ENCODE measurements at regions not wholly inside any gene's neighbourhood (a gene's known extent, or its start where the extent isn't known, plus 50 kb on each side); places are given as distances from the start of the nearest gene placed in this dataset.

- Histone ChIP-seq H3K9me3 (ENCODE audit: control insufficient read depth, insufficient read depth, low read length) (peaks cover 3% of the 10 kb centered on the region; the same call in 1 of the 2 replicates), H3K27ac (ENCODE audit: low read depth, low read length) (no peak overlapping the region), H3K27me3 (ENCODE audit: control insufficient read depth, insufficient read depth, low read length) (no peaks in the 10 kb centered on the region), H3K4me3 (ENCODE audit: low read depth, low read length) (no peak overlapping the region)
- TF ChIP-seq, protein P1, sequence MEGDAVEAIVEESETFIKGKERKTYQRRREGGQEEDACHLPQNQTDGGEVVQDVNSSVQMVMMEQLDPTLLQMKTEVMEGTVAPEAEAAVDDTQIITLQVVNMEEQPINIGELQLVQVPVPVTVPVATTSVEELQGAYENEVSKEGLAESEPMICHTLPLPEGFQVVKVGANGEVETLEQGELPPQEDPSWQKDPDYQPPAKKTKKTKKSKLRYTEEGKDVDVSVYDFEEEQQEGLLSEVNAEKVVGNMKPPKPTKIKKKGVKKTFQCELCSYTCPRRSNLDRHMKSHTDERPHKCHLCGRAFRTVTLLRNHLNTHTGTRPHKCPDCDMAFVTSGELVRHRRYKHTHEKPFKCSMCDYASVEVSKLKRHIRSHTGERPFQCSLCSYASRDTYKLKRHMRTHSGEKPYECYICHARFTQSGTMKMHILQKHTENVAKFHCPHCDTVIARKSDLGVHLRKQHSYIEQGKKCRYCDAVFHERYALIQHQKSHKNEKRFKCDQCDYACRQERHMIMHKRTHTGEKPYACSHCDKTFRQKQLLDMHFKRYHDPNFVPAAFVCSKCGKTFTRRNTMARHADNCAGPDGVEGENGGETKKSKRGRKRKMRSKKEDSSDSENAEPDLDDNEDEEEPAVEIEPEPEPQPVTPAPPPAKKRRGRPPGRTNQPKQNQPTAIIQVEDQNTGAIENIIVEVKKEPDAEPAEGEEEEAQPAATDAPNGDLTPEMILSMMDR (IDR thresholded peaks at IDR 0.05; ENCODE audit: low read depth, low read length): no peak
- DNase-seq (ENCODE audit: low read depth, low spot score): no peak
- ChIA-PET POLR2A (no interaction called here), CTCF (no interaction called here)
Observed at GRCh38 chr3:18806633-18807032, 341.7 kb upstream of the KCNH8 start.

- TF ChIP-seq, protein P1 (IDR thresholded peaks at IDR 0.05; ENCODE audit: low read depth, low read length): no peak
- Histone ChIP-seq H3K27me3 (ENCODE audit: control insufficient read depth, insufficient read depth, low read length) (no peaks in the 10 kb centered on the region), H3K9me3 (ENCODE audit: control insufficient read depth, insufficient read depth, low read length) (peaks cover 17% of the 10 kb centered on the region), H3K27ac (ENCODE audit: low read depth, low read length) (no peak overlapping the region), H3K4me3 (ENCODE audit: low read depth, low read length) (no peak overlapping the region)
- POLR2A ChIA-PET: no interaction called here
- DNase-seq (ENCODE audit: low read depth, low spot score): no peak
- CTCF ChIA-PET: no interaction called here
Observed at GRCh38 chr3:18797378-18797777, 350.9 kb upstream of the KCNH8 start.

DNA sequence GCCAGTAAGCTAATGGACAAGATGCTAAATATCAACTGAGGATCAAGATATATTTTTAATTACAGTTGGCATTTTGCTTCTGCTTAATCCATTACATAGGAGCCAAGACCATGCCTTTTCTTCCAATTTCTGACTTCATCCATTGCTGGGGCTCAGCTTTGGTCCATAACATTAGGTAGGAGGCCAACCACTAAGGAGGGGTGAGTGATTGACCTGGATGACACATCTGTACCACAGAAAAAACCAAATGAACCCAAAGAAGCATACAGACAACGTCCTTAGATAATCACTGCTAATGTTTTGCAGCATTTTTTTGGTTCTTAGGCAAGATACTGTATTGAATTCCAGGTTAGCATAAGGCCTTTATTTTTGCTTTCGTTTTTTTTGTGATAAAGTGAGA lies 353.2 kb upstream of the KCNH8 start:
- Histone ChIP-seq H3K27me3 (ENCODE audit: control insufficient read depth, insufficient read depth, low read length) (no peaks in the 10 kb centered on the region), H3K4me3 (ENCODE audit: low read depth, low read length) (no peak overlapping the region), H3K27ac (ENCODE audit: low read depth, low read length) (no peak overlapping the region), H3K9me3 (ENCODE audit: control insufficient read depth, insufficient read depth, low read length) (peaks cover 10% of the 10 kb centered on the region)
- POLR2A ChIA-PET: no interaction called here
- TF ChIP-seq, protein P1 (IDR thresholded peaks at IDR 0.05; ENCODE audit: low read depth, low read length): no peak
- DNase-seq (ENCODE audit: low read depth, low spot score): no peak
- CTCF ChIA-PET: no interaction called here

- POLR2A ChIA-PET: no interaction called here
- CTCF ChIA-PET: no interaction called here
- Histone ChIP-seq H3K27me3 (ENCODE audit: control insufficient read depth, insufficient read depth, low read length) (no peaks in the 10 kb centered on the region), H3K9me3 (ENCODE audit: control insufficient read depth, insufficient read depth, low read length) (peaks cover 3% of the 10 kb centered on the region; the same call in 1 of the 2 replicates), H3K27ac (ENCODE audit: low read depth, low read length) (no peak overlapping the region), H3K4me3 (ENCODE audit: low read depth, low read length) (no peak overlapping the region)
- no peak for DNase-seq (ENCODE audit: low read depth, low spot score)
- TF ChIP-seq, protein P1 (IDR thresholded peaks at IDR 0.05; ENCODE audit: low read depth, low read length): no peak
Observed at GRCh38 chr3:18791752-18792151, 356.6 kb upstream of the KCNH8 start.

GRCh38 chr3:18791182-18791581 lies 357.1 kb upstream of the KCNH8 start:
- DNase-seq (ENCODE audit: low read depth, low spot score): no peak
- CTCF ChIA-PET: no interaction called here
- no peak overlapping the region for H3K27ac ChIP-seq (ENCODE audit: low read depth, low read length)
- H3K4me3 ChIP-seq (ENCODE audit: low read depth, low read length): no peak overlapping the region
- H3K9me3 ChIP-seq (ENCODE audit: control insufficient read depth, insufficient read depth, low read length): peaks cover 3% of the 10 kb centered on the region; the same call in 1 of the 2 replicates
- H3K27me3 ChIP-seq (ENCODE audit: control insufficient read depth, insufficient read depth, low read length): no peaks in the 10 kb centered on the region
- POLR2A ChIA-PET: no interaction called here
- TF ChIP-seq, protein P1 (IDR thresholded peaks at IDR 0.05; ENCODE audit: low read depth, low read length): no peak

Measured in AG04450 (cell line).